NCI-H1105 (cell line): ENCODE measurements at regions not wholly inside any gene's neighbourhood (a gene's known extent, or its start where the extent isn't known, plus 50 kb on each side); places are given as distances from the start of the nearest gene placed in this dataset.

Source experiments
- DNase-seq: peaks from one replicate; lab custom pipeline; 2025; lab: John Stamatoyannopoulos, UW

DNA sequence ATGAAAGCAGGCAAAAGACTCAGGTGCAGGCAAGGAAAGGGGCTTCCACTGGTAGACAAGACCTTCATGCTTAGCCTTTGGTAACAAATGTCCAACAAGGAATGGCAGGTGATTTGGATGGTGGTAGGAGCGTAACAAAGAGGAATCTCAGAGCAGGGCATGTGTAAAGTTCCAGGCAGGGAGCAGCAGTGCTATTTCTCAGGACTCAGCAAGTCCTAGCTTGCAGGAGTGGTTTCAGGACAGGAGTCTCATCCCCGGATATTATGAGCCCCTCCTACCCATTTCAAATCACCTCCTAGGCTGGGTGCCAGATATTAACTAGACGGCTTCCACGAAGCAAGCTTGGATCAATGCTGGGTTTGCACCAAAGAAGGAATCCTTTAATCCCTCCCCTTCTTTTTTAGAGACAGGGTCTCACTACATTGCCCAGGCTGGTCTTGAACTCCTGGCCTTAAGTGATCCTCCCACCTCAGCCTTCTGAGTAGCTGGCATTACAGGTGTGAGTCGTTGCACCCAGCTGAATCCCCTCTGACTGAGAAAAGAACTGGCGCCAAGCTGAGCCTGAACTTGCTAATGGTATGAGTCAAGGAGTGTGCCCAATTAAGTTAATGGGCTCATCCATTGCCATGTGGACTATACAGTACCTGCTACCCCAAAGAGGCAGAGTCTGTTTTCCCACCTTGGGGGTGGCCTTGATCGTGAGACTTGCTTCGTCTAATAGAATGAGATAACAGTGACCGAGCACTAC is 190.3 kb downstream of the ARL4C start:
- DNase-seq, result no peak

- DNase-seq, result no peak
Measured at GRCh38 chr2:234305846-234306245, 191.0 kb downstream of the ARL4C start.

- DNase-seq, result no peak
Measured at GRCh38 chr2:234304950-234305349, 191.9 kb downstream of the ARL4C start.

GRCh38 chr2:234302664-234302991 is 194.3 kb downstream of the ARL4C start:
- no peak for DNase-seq

DNA sequence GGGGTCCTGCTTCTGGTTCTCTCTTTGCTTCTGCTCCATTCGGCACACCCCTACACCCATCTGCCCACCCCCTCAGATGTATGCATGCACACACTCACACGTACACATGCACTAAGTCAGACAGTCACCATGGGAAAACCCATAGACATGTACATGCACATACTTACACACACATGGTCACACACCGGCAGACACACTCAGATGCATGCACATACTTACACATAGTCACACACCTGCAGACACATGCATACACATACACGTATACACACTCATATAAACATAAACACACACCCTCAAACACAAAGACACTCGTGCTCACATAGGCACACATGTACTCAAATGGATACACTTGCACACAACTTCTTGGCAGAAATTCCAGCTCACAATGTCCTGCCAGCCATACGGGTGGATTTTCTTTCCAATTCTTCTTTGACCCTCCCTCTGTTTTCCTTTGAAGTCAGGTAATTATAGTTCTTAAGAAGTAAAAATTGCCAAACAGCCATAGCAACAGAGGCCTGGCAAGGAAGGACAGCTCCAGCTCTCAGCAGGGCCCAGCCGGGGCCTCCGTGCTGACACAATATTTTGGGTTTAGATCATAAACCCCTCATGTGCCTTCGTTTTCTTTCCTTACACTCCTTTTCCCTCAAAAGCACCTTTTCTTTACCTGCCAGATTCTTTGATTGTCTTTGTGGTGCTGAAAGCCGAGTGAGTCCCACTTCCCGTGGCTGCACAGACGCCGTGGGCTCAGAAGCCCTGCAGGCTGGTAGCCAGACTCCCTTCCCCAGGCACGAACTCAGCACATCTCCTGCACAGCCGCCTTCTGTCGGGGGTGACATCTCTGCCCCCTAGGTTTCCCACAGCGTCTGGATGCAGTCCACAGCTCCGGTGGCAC is 195.7 kb downstream of the ARL4C start:
- no peak for DNase-seq

DNA sequence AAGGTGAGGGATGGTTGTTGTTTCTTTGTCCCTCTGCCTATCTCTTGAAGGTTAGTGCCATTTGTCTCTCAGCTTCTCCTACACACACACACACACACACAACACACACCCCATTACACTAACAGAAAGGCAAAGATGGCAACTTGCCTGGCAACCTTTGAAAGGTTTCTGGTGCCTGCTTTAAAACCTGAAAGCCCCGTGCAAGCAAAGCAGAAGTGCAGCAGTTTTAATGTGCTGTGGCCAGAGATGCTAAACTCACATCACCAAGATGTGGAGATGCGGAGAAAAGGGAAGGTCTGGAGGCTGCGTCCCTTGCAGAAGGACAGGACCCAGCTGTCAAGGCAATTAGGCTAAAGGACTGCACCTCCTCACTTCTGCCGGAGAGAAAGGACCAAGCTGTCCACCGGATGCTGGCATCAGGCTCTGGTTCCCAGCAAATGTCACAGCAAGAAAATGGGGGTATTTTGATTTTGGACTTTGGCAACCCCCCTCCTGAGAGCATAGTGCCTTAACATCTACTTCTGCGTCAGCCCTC is 196.4 kb downstream of the ARL4C start:
- no peak for DNase-seq

DNA sequence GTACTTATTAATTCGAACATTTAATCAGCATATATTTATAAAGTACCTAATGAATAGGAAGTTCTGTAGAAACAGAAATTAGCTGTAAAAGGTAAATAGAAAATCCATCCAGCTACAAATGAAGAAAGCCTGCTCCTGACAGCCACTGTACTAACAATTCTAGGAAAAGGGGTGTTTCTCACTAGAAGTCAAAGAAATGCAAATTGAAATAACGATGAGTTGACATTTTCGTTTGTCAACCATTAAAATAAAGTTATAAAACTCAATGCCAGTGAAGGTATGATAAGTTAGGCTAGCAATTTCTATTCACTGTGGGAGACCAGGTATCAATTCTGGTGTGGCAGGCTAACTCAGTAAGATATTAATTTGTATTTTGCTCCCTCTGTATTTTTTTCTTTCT is 198.0 kb downstream of the ARL4C start:
- DNase-seq, result no peak

DNA sequence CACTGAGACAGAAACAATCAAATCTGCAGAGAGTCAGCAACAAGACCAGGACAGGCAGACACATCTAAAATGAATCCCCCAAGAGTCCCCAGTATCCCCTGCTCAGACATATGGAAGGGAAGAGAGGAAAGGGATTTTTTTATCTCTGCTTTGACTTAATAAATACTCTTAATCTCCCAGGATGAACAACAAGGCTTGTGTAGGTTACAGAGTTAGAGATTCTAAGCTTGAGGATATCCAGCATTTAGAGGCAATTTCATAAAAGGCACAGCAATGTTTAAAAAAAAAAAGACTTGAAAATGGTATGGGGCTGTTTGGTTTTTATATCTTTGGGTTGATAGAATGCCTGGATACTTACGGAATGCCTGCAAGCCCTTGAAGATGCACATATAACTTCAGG is 199.9 kb downstream of the ARL4C start:
- no peak for DNase-seq

GRCh38 chr2:234293973-234294372 is 202.9 kb downstream of the ARL4C start:
- DNase-seq, result no peak

DNA sequence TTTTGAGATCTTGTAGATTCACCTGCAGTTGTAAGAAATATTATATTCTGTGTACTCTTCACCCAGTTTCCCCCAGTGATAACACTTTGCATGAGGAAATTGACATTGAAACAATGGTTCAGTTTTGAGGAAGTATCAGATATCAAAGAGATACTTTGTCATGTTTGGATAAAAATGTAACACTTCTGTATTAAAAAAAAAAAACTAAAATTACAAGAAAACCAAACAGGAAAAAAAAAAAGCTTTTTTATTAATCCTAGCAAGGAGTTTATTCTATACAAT is 204.0 kb downstream of the ARL4C start:
- no peak for DNase-seq

DNA sequence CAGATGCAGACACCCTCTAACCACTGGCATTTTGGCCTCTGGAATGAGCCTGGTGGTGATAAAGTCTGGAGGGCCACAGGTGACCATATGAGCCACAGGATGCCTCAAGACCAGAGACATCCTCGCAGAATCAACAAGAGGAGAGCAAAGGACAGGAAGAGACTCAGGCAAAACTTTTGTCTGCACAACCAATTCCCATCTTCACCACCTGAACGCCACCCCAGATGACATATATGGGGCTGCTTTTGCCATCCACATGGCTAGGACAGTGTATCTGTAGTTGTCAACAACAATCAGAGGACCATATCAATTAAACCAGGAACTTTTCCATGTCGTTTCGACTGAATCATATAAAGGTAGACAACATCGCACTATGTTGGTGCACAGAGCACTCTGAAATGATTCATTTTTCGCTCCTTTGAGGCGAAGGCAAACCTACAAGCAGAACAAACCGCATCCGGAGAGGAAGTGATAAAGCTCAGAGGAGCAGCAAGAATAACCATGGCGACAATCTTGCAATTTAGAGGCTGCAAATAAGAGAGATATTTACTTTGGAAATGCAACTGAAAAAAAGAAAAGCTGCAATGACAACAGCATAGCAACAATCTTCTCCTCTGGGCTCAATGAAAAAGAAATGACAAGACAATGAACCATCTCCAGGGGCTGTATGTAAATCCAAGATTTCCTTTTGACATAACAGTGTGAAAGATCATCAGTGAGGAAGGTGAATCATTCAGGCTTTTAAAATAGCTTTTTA is 204.5 kb downstream of the ARL4C start:
- DNase-seq, result no peak

GRCh38 chr2:234291765-234292204 is 205.1 kb downstream of the ARL4C start:
- peak; percentile 75 for DNase-seq

DNA sequence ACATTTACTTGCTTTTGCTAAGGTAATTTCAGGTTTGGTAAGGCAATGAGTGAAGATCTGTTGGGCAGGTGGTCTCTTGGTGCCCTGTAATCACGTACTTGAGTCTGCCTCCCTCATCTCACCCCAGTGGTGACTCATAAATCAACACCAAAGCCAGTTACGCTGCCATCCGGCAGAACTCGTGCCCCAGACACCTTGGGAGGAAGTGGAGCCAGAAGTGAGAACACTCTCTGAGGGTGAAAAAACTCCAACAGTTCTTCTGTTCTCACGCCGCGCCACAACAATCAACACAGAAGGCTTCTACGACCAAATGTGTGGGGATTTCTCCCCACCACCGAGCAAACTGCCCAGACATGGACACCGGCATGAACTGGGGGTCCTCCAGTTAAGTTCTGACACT is 206.2 kb downstream of the ARL4C start:
- DNase-seq, result no peak

DNA sequence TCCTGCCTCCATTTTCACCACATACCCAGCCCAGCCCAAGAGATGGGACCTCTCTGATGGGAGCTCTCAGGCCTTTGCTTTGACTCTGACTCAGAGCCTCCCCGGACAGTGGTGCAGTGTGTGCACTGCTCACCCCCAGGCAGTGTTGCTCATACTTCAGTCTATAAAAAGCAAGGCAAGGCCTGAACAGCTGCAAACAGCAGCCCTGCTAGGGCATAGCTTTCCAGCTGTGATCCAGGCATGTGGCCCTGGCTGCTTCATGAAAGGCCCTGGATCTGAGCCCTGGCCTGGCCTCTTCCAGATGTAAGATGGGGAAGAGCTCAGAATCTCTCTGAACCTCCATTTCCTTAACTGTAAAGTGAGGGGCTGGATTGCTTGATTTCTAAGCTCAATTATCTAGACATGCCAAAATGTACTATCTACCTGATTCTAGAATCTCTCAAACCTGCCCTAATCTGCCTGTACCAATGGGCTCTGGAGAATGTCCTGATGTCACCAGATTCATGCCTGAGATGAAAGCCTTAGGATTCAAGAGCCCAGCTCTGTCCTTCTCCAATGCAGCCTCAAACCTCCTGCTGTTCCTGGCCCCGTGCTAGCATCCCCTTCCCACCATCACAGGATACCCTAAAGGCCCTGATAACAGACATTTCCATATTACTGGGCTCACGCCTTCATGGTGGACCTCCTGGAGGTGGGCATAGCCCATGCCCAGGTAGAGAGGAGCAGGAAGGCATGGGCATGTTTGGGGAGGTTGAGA is 206.9 kb downstream of the ARL4C start:
- no peak for DNase-seq

DNA sequence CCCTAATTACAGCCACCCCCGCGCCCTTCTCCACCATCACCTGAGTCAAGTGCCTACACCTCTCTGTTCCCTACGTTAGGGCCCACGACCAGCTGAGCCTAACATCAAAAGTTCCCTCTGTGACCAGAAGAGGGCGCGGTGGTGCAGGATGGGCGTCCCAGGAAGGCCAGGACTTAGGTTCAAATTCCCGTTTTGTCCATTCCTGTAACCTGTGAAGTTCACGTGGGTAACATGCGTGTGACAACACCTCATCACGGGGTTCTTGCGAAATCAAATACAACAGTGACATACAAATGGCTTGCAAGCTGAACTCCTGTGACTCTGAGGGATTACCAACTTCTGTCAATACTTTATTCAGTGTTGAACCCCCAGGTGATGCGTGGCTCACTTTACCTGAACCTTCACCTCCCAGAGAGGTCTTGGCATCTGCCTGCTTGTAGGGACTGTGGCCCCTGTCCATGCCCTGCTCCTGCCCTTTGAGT is 207.9 kb downstream of the ARL4C start:
- no peak for DNase-seq

DNA sequence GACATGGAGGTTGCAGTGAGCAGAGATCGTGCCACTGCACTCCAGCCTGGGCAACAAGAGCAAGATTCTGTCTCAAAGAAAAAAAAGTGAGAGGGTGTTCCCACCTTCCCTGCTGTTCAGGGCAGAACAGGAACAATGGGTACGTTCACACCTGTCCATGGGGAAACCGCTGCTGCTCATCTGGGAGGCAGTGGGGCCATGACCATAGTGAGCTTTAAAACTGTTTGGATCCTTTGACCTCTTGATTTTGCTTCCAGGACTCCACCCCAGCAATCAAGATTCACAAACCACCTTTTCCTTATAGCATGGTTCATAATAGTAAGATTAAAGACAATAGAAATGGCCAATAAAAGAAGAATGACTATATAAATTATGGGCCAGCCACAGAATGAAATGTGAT is 209.2 kb downstream of the ARL4C start:
- DNase-seq, result no peak

- DNase-seq, result no peak
Measured at GRCh38 chr2:234286956-234287355, 209.9 kb downstream of the ARL4C start.

DNA sequence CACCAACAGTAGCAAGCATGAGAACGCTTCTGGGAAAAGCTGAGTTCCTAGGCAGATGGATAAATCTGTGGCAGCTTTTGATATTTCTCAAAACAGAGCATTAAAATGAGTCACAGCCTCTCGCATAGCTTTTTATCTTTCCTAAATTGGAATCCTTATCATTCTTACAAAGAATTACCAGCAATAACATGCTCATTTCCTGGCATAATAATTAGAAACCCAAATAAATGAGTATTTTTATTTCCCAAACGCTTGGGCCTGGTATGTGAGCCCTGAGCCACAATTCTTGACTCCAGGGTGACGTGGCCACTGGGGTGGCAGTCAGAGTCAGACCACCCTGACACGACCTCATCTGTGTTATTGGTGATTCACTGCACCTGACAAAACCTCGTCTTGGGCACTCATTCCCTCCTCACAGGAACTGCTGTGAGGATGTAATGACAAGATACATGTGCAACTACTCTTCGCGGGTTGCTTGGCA is 210.7 kb downstream of the ARL4C start:
- DNase-seq, result no peak

DNA sequence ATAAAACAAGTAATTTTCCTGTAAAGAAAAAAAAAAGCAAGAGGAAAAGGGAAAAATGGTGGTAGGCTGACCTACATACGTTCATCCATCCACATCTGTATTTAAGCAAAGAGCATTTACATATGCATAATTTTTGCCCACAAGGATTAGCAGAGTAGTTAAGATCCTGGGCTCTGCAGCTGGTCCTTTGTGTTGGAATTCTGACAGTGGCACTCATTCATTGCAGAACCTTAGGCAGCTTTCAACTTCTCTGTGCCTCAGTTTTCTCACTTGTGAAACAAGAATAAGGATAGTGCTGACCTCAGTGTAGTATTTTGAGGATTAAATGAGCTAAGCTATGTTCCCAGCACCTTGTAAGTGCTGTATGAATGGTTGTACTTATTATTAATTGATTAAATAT is 211.3 kb downstream of the ARL4C start:
- no peak for DNase-seq

GRCh38 chr2:234279637-234280036 is 217.2 kb downstream of the ARL4C start:
- DNase-seq, result no peak

- DNase-seq, result no peak
Measured at GRCh38 chr2:234278556-234279255, 218.2 kb downstream of the ARL4C start.
